ENCODE measurements at regions not wholly inside any gene's neighbourhood (a gene's known extent, or its start where the extent isn't known, plus 50 kb on each side); places are given as distances from the start of the nearest gene placed in this dataset.

DNA sequence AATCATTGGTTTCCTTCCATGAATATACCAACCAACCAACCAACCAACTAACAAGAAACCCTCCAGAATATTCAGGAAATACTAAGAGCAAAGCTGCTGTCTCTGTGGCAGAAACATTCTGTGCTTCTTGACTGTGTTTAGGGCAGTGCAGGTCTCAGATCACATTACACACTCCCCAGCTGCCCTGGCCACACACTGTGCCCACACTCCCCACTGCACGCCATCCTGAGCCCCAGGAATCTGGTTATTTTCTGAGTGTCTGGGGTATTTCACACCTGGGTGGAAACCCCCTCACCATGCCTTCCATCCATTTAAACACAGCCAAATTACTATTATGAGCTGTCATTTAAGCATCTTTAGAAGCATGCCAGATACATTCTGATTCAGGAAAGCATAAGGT is 183.7 kb upstream of the ANK3 start:
- intact Hi-C loops (cut with DNase I; ENCODE audit: low total_unique reads): no loop called here
- no peak overlapping the region for H3K4me3 ChIP-seq (ENCODE audit: low read depth, poor library complexity, severe bottlenecking)
- DNase-seq (ENCODE audit: low spot score in 2 of 2): no peak
- 76 to 82% methylated on average over 1 of the region's 1 CpG for WGBS, 2 donors
- no peak for TF ChIP-seq POLR2A (IDR thresholded peaks at IDR 0.05)
- TF ChIP-seq, protein P1, sequence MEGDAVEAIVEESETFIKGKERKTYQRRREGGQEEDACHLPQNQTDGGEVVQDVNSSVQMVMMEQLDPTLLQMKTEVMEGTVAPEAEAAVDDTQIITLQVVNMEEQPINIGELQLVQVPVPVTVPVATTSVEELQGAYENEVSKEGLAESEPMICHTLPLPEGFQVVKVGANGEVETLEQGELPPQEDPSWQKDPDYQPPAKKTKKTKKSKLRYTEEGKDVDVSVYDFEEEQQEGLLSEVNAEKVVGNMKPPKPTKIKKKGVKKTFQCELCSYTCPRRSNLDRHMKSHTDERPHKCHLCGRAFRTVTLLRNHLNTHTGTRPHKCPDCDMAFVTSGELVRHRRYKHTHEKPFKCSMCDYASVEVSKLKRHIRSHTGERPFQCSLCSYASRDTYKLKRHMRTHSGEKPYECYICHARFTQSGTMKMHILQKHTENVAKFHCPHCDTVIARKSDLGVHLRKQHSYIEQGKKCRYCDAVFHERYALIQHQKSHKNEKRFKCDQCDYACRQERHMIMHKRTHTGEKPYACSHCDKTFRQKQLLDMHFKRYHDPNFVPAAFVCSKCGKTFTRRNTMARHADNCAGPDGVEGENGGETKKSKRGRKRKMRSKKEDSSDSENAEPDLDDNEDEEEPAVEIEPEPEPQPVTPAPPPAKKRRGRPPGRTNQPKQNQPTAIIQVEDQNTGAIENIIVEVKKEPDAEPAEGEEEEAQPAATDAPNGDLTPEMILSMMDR (IDR thresholded peaks at IDR 0.05): no peak

DNA sequence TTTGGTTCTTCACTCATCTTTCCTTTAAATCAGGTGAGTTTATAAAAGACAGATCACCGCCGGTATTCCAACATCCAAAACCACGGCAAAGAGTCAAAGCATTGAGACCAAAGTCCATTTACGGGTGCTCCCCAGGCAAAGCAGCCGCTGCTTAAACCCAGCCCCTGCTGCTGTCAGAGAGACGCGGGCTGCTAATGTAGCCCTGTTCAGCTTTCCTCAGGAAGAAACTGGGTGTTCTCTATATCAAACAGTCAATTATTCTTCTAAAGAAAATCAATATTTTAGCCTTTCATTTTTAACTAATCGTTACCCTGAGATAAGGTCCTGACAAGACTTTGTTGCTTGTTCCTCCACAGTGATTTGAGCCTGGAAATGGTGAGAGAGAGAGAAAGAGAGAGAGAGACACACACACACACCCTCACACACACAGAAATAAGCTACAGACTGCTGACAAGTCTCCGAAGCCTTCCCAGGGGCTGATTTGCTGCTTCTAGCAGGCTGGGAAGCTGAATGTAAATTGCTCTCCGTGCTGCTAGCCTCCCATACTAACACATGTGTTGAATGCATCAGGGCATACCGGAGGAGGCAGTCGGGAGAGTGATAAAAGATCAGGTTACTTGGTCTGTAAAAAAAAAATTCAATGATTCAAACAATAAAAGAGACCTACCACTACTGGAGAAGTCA is 183.0 kb upstream of the ANK3 start:
- TF ChIP-seq, protein P1 (IDR thresholded peaks at IDR 0.05): no peak
- TF ChIP-seq POLR2A (IDR thresholded peaks at IDR 0.05): no peak
- no peak overlapping the region for H3K4me3 ChIP-seq (ENCODE audit: low read depth, poor library complexity, severe bottlenecking)
- DNase-seq (ENCODE audit: low spot score in 2 of 2): no peak
- intact Hi-C loops (cut with DNase I; ENCODE audit: low total_unique reads): no loop called here
- WGBS, 2 donors: 8 to 9% methylated on average over 12 of the region's 12 CpGs

DNA sequence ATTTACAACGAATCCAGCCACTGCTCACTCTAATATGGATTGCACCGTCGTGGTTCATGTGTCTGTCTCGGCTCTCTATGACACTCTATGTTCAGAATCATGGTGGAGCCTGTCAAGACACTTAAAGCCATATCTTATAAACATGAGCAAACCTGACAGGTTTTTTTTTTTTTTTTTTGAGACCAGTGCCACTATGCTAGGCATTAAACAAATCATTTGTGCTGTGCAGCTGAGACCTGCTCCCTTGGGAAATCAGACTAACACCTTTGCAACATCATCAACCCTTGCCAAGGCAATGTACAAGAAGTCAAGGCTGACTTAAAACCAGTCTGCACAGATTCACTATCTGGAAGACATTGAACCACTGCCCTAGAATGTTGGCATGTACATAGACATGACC is 181.2 kb upstream of the ANK3 start:
- 78 to 79% methylated on average over 4 of the region's 4 CpGs for WGBS, 2 donors
- TF ChIP-seq POLR2A (IDR thresholded peaks at IDR 0.05): no peak
- TF ChIP-seq, protein P1 (IDR thresholded peaks at IDR 0.05): no peak
- intact Hi-C loops (cut with DNase I; ENCODE audit: low total_unique reads): no loop called here
- DNase-seq (ENCODE audit: low spot score in 2 of 2): no peak
- no peak overlapping the region for H3K4me3 ChIP-seq (ENCODE audit: low read depth, poor library complexity, severe bottlenecking)

DNA sequence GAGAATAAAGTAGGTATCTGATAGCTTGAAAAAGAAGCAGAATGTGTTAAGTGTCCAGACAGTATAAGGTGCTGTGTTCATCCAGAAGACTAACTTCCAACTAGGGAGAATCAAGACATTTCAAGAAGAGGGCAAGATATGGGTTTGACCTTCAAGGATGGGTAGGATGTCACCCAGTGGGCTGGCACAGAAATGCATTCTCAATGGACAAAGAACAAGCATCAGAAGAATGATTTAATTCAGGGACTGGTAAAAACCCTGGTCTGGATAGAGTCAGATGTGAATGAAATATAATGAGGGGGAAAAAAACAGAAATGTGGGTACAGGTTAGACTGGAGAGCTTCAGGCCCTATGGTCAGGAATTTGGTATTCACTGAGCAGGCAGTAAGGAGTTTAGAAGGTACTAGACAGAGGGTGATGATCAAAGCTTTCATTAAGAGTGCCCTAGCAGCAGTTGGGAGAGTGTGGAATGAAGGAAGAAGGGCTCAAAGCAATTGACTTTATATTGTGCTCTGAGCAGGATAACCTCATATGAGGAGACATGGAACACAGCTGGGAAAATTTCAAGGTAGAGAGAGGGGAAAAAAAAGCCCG is 180.7 kb upstream of the ANK3 start:
- TF ChIP-seq, protein P1 (IDR thresholded peaks at IDR 0.05): no peak
- TF ChIP-seq POLR2A (IDR thresholded peaks at IDR 0.05): no peak
- no peak for DNase-seq (ENCODE audit: low spot score in 2 of 2)
- intact Hi-C loops (cut with DNase I; ENCODE audit: low total_unique reads): no loop called here
- no peak overlapping the region for H3K4me3 ChIP-seq (ENCODE audit: low read depth, poor library complexity, severe bottlenecking)
- 47 to 50% methylated on average over 1 of the region's 1 CpG for WGBS, 2 donors

DNA sequence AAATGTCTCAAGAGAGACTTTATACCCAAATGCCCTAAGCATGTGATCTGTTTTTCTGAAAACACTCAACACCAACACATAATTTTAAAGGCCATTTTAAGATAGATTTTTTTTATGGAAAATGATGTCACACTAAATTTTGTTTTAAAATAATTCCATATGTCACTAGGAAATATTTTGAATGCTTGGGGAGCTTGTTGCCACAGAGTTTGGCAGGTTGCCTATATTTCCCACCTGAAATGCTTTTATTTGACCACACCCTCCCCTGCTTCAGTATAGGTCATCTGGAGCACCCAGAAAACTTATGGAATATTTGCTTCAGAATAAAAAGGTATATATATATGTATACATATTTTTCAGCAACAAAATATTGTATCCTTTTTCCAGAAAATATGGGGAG is 180.0 kb upstream of the ANK3 start:
- TF ChIP-seq POLR2A (IDR thresholded peaks at IDR 0.05): no peak
- TF ChIP-seq, protein P1 (IDR thresholded peaks at IDR 0.05): no peak
- no peak overlapping the region for H3K4me3 ChIP-seq (ENCODE audit: low read depth, poor library complexity, severe bottlenecking)
- no peak for DNase-seq (ENCODE audit: low spot score in 2 of 2)
- intact Hi-C loops (cut with DNase I; ENCODE audit: low total_unique reads): no loop called here

DNA sequence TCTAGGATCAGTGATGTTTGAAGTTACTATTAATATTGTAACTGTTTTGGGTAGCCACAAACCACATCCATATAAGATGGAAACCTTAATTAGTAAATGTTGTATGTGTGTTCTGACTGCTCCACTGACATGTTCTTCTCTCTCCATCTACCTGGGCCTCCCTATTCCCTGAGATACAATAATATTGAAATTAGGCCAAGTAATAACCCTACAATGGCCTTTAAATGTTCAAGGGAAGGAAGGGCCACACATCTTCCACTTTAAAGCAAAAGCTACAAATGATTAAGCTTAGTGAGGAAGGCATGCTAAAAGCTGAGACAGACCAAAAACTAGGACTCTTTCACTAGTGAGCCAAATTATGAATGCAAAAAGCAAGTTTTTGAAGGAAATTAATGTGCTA is 176.4 kb upstream of the ANK3 start:
- intact Hi-C loops (cut with DNase I; ENCODE audit: low total_unique reads): no loop called here
- DNase-seq (ENCODE audit: low spot score in 2 of 2): no peak
- TF ChIP-seq, protein P1 (IDR thresholded peaks at IDR 0.05): no peak
- TF ChIP-seq POLR2A (IDR thresholded peaks at IDR 0.05): no peak
- H3K4me3 ChIP-seq (ENCODE audit: low read depth, poor library complexity, severe bottlenecking): no peak overlapping the region

Measured in lower leg skin (tissue), 4 donors.